Keratinocyte (primary cell): ENCODE measurements at regions not wholly inside any gene's neighbourhood (a gene's known extent, or its start where the extent isn't known, plus 50 kb on each side); places are given as distances from the start of the nearest gene placed in this dataset.

Experiments
- DNase-seq: peaks from one replicate; pipeline ENCODE4 v3.0.0-alpha.2; 2011; ENCODE audit warnings: low read depth, missing footprints, low spot score
- FAIRE-seq: peaks from 2 replicates; lab custom pipeline; 2011; peaks lifted over from hg19 to GRCh38; lab: Jason Lieb, UNC
- H2AFZ ChIP-seq: 2 replicates; pipeline ENCODE4 v1.6.0; 2012; ENCODE audit warnings: low read length, control low read depth, inconsistent platforms; ENCODE audit not compliant: control insufficient read depth
- H3K27ac ChIP-seq: 2 replicates; pipeline ENCODE4 v1.5.1; 2011; ENCODE audit warnings: low read length; ENCODE audit not compliant: control insufficient read depth, insufficient read depth
- H3K27me3 ChIP-seq: 3 replicates; pipeline ENCODE4 v1.6.0; 2011; ENCODE audit warnings: low read length; ENCODE audit not compliant: control insufficient read depth, insufficient read depth; ENCODE audit errors: extremely low read depth
- H3K36me3 ChIP-seq, 2 experiments: 2 replicates in 1 of 2; 3 replicates in 1 of 2; pipeline ENCODE4 v1.5.1; 2011; ENCODE audit warnings: low read length in 2 of 2, mild to moderate bottlenecking in 1 of 2; ENCODE audit not compliant: control insufficient read depth in 2 of 2, insufficient read depth in 2 of 2; ENCODE audit errors: extremely low read depth in 1 of 2
- H3K4me1 ChIP-seq: 3 replicates; pipeline ENCODE4 v1.5.1; 2011; ENCODE audit warnings: low read length; ENCODE audit not compliant: control insufficient read depth, insufficient read depth; ENCODE audit errors: extremely low read depth
- H3K4me2 ChIP-seq: 3 replicates; pipeline ENCODE4 v1.6.0; 2011; ENCODE audit warnings: low read depth, low read length; ENCODE audit not compliant: control insufficient read depth, insufficient read depth; ENCODE audit errors: extremely low read depth
- H3K4me3 ChIP-seq, 3 experiments: fragments of 200-600 bp in 1 of 3; sonication (generic) in 1 of 3; 2 replicates in 2 of 3; 3 replicates in 1 of 3; pipeline ENCODE4 v1.5.1; 2011 to 2016; ENCODE audit warnings: low read length in 3 of 3, mild to moderate bottlenecking in 3 of 3, control low read depth in 2 of 3, inconsistent platforms in 1 of 3, low read depth in 1 of 3, mixed read lengths in 1 of 3, mixed run types in 1 of 3, moderate library complexity in 1 of 3; ENCODE audit not compliant: control insufficient read depth in 2 of 3, insufficient read depth in 2 of 3; ENCODE audit errors: extremely low read depth in 1 of 3
- H3K79me2 ChIP-seq: 2 replicates; pipeline ENCODE4 v1.6.0; 2012; ENCODE audit warnings: low read length; ENCODE audit not compliant: control insufficient read depth, insufficient read depth
- H3K9ac ChIP-seq: 3 replicates; pipeline ENCODE4 v1.6.0; 2011; ENCODE audit warnings: low read length; ENCODE audit not compliant: control insufficient read depth, insufficient read depth; ENCODE audit errors: extremely low read depth
- H3K9me1 ChIP-seq: 3 replicates; pipeline ENCODE4 v1.6.0; 2011; ENCODE audit warnings: low read length; ENCODE audit not compliant: control insufficient read depth, insufficient read depth; ENCODE audit errors: extremely low read depth
- H3K9me3 ChIP-seq: 2 replicates; pipeline ENCODE4 v1.5.1; 2012; ENCODE audit warnings: low read depth, low read length; ENCODE audit not compliant: control insufficient read depth
- H4K20me1 ChIP-seq: 3 replicates; pipeline ENCODE4 v1.6.0; 2011; ENCODE audit warnings: low read length; ENCODE audit not compliant: control insufficient read depth, insufficient read depth; ENCODE audit errors: extremely low read depth
- CTCF ChIP-seq, 3 experiments: IDR thresholded peaks in 1 of 3; conservative IDR thresholded peaks in 1 of 3; optimal IDR thresholded peaks in 1 of 3; 2 replicates in 2 of 3; 3 replicates in 1 of 3; pipeline versions ENCODE3 to v1.5.1; 2011; ENCODE audit warnings: low read length in 3 of 3, mild to moderate bottlenecking in 3 of 3, moderate library complexity in 2 of 3, control low read depth in 1 of 3, inconsistent platforms in 1 of 3; ENCODE audit not compliant: insufficient read depth in 2 of 3; ENCODE audit errors: extremely low read depth in 1 of 3
- EZH2 ChIP-seq: IDR thresholded peaks from one replicate; pipeline ENCODE4 v1.6.1; 2012; ENCODE audit warnings: inconsistent platforms, mild to moderate bottlenecking, low read length, moderate library complexity
- dilution Hi-C: fragments of 300-500 bp; cut with MboI; formaldehyde crosslinking; loops from one replicate; pipeline ENCODE4 v1.7.0; 2020; ENCODE audit warnings: low sequenced_read_pairs; ENCODE audit not compliant: extremely low pct_ligation_motif_present

GRCh38 chr3:162367429-162368260 is 871.0 kb downstream of the OTOL1 start:
- DNase-seq (no peak), FAIRE-seq (no peak)
- H3K79me2 ChIP-seq, result no peaks in the 10 kb centered on the region
- H3K4me3 ChIP-seq, result no peak overlapping the region
- H3K36me3 ChIP-seq, result no peaks in the 10 kb centered on the region
- no peak overlapping the region for H3K4me2 ChIP-seq
- H3K27ac ChIP-seq, result no peak overlapping the region
- no peak overlapping the region for H2AFZ ChIP-seq
- TF ChIP-seq CTCF (optimal IDR thresholded peaks at IDR 0.05 in 1 of 3, IDR thresholded peaks at IDR 0.05 in 1 of 3, conservative IDR thresholded peaks at IDR 0.05 in 1 of 3; ENCODE audit: extremely low read depth in 1 of 3, insufficient read depth in 2 of 3, low read length in 3 of 3) (no peak), EZH2 (no peak)
- no peaks in the 10 kb centered on the region for H3K27me3 ChIP-seq
- H4K20me1 ChIP-seq, result no peaks in the 10 kb centered on the region
- H3K9me3 ChIP-seq, result no peaks in the 10 kb centered on the region
- dilution Hi-C loops, result no loop called here
- no peaks in the 10 kb centered on the region for H3K9me1 ChIP-seq
- H3K4me1 ChIP-seq, result no peaks in the 10 kb centered on the region
- no peak overlapping the region for H3K9ac ChIP-seq

- FAIRE-seq (no peak), DNase-seq (no peak)
- no peaks in the 10 kb centered on the region for H3K9me3 ChIP-seq
- no peak for TF ChIP-seq CTCF (optimal IDR thresholded peaks at IDR 0.05 in 1 of 3, IDR thresholded peaks at IDR 0.05 in 1 of 3, conservative IDR thresholded peaks at IDR 0.05 in 1 of 3; ENCODE audit: extremely low read depth in 1 of 3, insufficient read depth in 2 of 3, low read length in 3 of 3)
- no peak for TF ChIP-seq EZH2
- H3K4me1 ChIP-seq, result no peaks in the 10 kb centered on the region
- H3K27me3 ChIP-seq, result no peaks in the 10 kb centered on the region
- H3K9ac ChIP-seq, result no peak overlapping the region
- H3K4me2 ChIP-seq, result no peak overlapping the region
- no peaks in the 10 kb centered on the region for H3K79me2 ChIP-seq
- H3K36me3 ChIP-seq, result no peaks in the 10 kb centered on the region
- no peak overlapping the region for H3K4me3 ChIP-seq
- H3K9me1 ChIP-seq, result no peaks in the 10 kb centered on the region
- H2AFZ ChIP-seq, result no peak overlapping the region
- no peaks in the 10 kb centered on the region for H4K20me1 ChIP-seq
- no peak overlapping the region for H3K27ac ChIP-seq
- dilution Hi-C loops, result no loop called here
These were observed 871.8 kb downstream of the OTOL1 start for GRCh38 chr3:162368417-162368816.
